Loucy (cell line): ENCODE measurements at regions not wholly inside any gene's neighbourhood (a gene's known extent, or its start where the extent isn't known, plus 50 kb on each side); places are given as distances from the start of the nearest gene placed in this dataset.

ENCODE experiments used
- H2AFZ ChIP-seq: fragments of 200-600 bp; sonication (generic); 2 replicates; pipeline ENCODE4 v1.6.0; 2016; ENCODE audit warnings: antibody characterized with exemption, mild to moderate bottlenecking, low read length, moderate library complexity
- H3F3A ChIP-seq: fragments of 200-600 bp; 2 replicates; pipeline ENCODE4 v1.6.0; 2016; ENCODE audit warnings: antibody characterized with exemption, low read depth, mild to moderate bottlenecking
- H3K27me3 ChIP-seq: fragments of 200-600 bp; sonication (generic); 2 replicates; pipeline ENCODE4 v1.6.1; 2014; ENCODE audit warnings: low read length, mild to moderate bottlenecking; ENCODE audit not compliant: insufficient read depth, poor library complexity, severe bottlenecking
- H3K36me3 ChIP-seq: fragments of 200-600 bp; sonication (generic); 2 replicates; pipeline ENCODE4 v1.6.1; 2016; ENCODE audit warnings: low read length; ENCODE audit not compliant: insufficient read depth
- H3K4me1 ChIP-seq: fragments of 200-600 bp; sonication (generic); 2 replicates; pipeline ENCODE4 v1.5.1; 2014; ENCODE audit warnings: low read length, mild to moderate bottlenecking; ENCODE audit not compliant: insufficient read depth, poor library complexity, severe bottlenecking
- H3K4me2 ChIP-seq: fragments of 200-600 bp; sonication (generic); 2 replicates; pipeline ENCODE4 v1.6.0; 2014; ENCODE audit warnings: antibody characterized with exemption, low read length, low read depth, mild to moderate bottlenecking; ENCODE audit not compliant: poor library complexity, severe bottlenecking
- H3K4me3 ChIP-seq: fragments of 200-600 bp; sonication (generic); 2 replicates; pipeline ENCODE4 v1.5.1; 2014; ENCODE audit warnings: low read length, mild to moderate bottlenecking, mixed read lengths; ENCODE audit not compliant: poor library complexity, severe bottlenecking
- H3K79me2 ChIP-seq: fragments of 200-600 bp; sonication (generic); 2 replicates; pipeline ENCODE4 v1.6.1; 2014; ENCODE audit warnings: low read length; ENCODE audit not compliant: insufficient read depth
- H3K9ac ChIP-seq: fragments of 200-600 bp; sonication (generic); 2 replicates; pipeline ENCODE4 v1.6.0; 2014; ENCODE audit warnings: mild to moderate bottlenecking, low read depth, low read length, moderate library complexity; ENCODE audit not compliant: poor library complexity, severe bottlenecking
- H3K9me2 ChIP-seq: fragments of 200-600 bp; sonication (generic); replicated peaks from 2 replicates; pipeline ENCODE4 v1.6.1; 2016; ENCODE audit warnings: low read depth, low read length, mixed read lengths
- H3K9me3 ChIP-seq: fragments of 200-600 bp; sonication (generic); 2 replicates; pipeline ENCODE4 v1.6.1; 2014; ENCODE audit warnings: mild to moderate bottlenecking, antibody characterized with exemption, low read length, low read depth; ENCODE audit not compliant: insufficient read depth
- H4K20me1 ChIP-seq: fragments of 200-600 bp; sonication (generic); 2 replicates; pipeline ENCODE4 v1.6.0; 2014; ENCODE audit warnings: antibody characterized with exemption, low read length, mild to moderate bottlenecking; ENCODE audit not compliant: insufficient read depth, poor library complexity, severe bottlenecking
- EZH2phosphoT487 ChIP-seq: fragments of 200-600 bp; IDR thresholded peaks from 2 replicates; pipeline ENCODE4 v1.6.1; 2018; ENCODE audit warnings: antibody characterized with exemption, mild to moderate bottlenecking, moderate library complexity, borderline replicate concordance
- TF ChIP-seq, protein P1 (sequence below): fragments of 200-600 bp; sonication (generic); conservative IDR thresholded peaks from 2 replicates; pipeline ENCODE4 v1.5.1; 2014; ENCODE audit warnings: mild to moderate bottlenecking, antibody characterized with exemption, low read length

- no peak overlapping the region for H2AFZ ChIP-seq
- H3K27me3 ChIP-seq: no peaks in the 10 kb centered on the region
- no peak overlapping the region for H3K4me3 ChIP-seq
- no peaks in the 10 kb centered on the region for H3K9me2 ChIP-seq
- no peak for TF ChIP-seq EZH2phosphoT487
- TF ChIP-seq, protein P1, sequence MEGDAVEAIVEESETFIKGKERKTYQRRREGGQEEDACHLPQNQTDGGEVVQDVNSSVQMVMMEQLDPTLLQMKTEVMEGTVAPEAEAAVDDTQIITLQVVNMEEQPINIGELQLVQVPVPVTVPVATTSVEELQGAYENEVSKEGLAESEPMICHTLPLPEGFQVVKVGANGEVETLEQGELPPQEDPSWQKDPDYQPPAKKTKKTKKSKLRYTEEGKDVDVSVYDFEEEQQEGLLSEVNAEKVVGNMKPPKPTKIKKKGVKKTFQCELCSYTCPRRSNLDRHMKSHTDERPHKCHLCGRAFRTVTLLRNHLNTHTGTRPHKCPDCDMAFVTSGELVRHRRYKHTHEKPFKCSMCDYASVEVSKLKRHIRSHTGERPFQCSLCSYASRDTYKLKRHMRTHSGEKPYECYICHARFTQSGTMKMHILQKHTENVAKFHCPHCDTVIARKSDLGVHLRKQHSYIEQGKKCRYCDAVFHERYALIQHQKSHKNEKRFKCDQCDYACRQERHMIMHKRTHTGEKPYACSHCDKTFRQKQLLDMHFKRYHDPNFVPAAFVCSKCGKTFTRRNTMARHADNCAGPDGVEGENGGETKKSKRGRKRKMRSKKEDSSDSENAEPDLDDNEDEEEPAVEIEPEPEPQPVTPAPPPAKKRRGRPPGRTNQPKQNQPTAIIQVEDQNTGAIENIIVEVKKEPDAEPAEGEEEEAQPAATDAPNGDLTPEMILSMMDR: no peak
- H3K4me1 ChIP-seq: no peaks in the 10 kb centered on the region
- H4K20me1 ChIP-seq: no peaks in the 10 kb centered on the region
- no peaks in the 10 kb centered on the region for H3F3A ChIP-seq
- H3K4me2 ChIP-seq: no peak overlapping the region
- H3K36me3 ChIP-seq: no peaks in the 10 kb centered on the region
- no peaks in the 10 kb centered on the region for H3K9me3 ChIP-seq
- no peaks in the 10 kb centered on the region for H3K79me2 ChIP-seq
- H3K9ac ChIP-seq: no peak overlapping the region
These were observed 141.7 kb upstream of the LHX5 start for GRCh38 chr12:113613414-113613813.

GRCh38 chr12:113612793-113613192 lies 141.1 kb upstream of the LHX5 start:
- Histone ChIP-seq H3K9ac (no peak overlapping the region), H2AFZ (no peak overlapping the region)

GRCh38 chr12:113612076-113612728 lies 140.5 kb upstream of the LHX5 start:
- no peak overlapping the region for H3K4me3 ChIP-seq
- no peaks in the 10 kb centered on the region for H3F3A ChIP-seq
- no peaks in the 10 kb centered on the region for H3K27me3 ChIP-seq
- H2AFZ ChIP-seq: no peak overlapping the region
- H3K9ac ChIP-seq: no peak overlapping the region
- H4K20me1 ChIP-seq: no peaks in the 10 kb centered on the region
- no peaks in the 10 kb centered on the region for H3K9me3 ChIP-seq
- no peak overlapping the region for H3K4me2 ChIP-seq
- no peaks in the 10 kb centered on the region for H3K36me3 ChIP-seq
- H3K79me2 ChIP-seq: no peaks in the 10 kb centered on the region
- TF ChIP-seq, protein P1: no peak
- no peak for TF ChIP-seq EZH2phosphoT487
- H3K9me2 ChIP-seq: no peaks in the 10 kb centered on the region
- no peaks in the 10 kb centered on the region for H3K4me1 ChIP-seq

More at GRCh38 chr12:113612793-113613192, 141.1 kb upstream of the LHX5 start:
- Histone ChIP-seq H3K4me3 (no peak overlapping the region), H3K27me3 (no peaks in the 10 kb centered on the region), H3K4me1 (no peaks in the 10 kb centered on the region), H3K9me2 (no peaks in the 10 kb centered on the region), H3K79me2 (no peaks in the 10 kb centered on the region), H3K9me3 (no peaks in the 10 kb centered on the region), H4K20me1 (no peaks in the 10 kb centered on the region), H3K36me3 (no peaks in the 10 kb centered on the region), H3K4me2 (no peak overlapping the region), H3F3A (no peaks in the 10 kb centered on the region)
- TF ChIP-seq EZH2phosphoT487: no peak
- TF ChIP-seq, protein P1: no peak
